NB4 (cell line): ENCODE measurements at regions not wholly inside any gene's neighbourhood (a gene's known extent, or its start where the extent isn't known, plus 50 kb on each side); places are given as distances from the start of the nearest gene placed in this dataset.
A peak's percentile ranks its signal among the peaks of the same experiment; 100 is the strongest.
"Not testable (repeated sequence)": the region's sequence is repeated elsewhere in the genome, so short reads cannot be mapped to it uniquely, and the experiment has no call there.

ENCODE experiments used
- DNase-seq: peaks from one replicate; pipeline ENCODE4 v3.0.0; 2010; ENCODE audit warnings: low read depth
- H3K4me3 ChIP-seq: one replicate; pipeline ENCODE4 v1.5.1; 2011; ENCODE audit warnings: mild to moderate bottlenecking, low read depth, low read length, moderate library complexity
- MYC ChIP-seq: IDR thresholded peaks from 2 replicates; pipeline ENCODE4 v1.6.1; 2011; ENCODE audit warnings: low read depth, low read length
- POLR2A ChIP-seq: IDR thresholded peaks from 2 replicates; pipeline ENCODE4 v1.6.1; 2011; ENCODE audit warnings: mild to moderate bottlenecking; ENCODE audit not compliant: insufficient read length; ENCODE audit errors: extremely low read depth
- TF ChIP-seq, protein P1 (sequence below): IDR thresholded peaks from 2 replicates; pipeline ENCODE4 v1.6.1; 2011; ENCODE audit warnings: low read depth, low read length
- TF ChIP-seq, protein P2 (sequence below): IDR thresholded peaks from one replicate; pipeline ENCODE4 v1.5.1; 2012; ENCODE audit warnings: low read depth, low read length

DNA sequence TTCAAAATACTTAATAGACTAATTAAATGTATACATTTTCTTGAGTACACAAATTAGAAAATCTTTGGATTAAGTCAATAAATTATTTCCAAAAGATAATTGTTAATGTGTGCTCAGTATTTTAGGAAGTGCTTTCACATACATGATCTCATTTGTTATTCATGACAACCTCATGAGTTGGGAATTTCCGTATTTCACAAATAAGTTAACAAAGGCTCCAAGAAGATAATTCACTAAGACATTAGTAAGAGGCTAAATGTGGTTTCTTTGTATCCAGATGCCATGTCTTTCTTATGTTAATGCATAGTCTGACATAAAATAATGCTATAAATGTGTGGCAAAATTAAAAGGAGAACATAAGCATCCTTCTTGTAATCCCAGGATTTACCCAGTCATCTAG is 79.5 kb upstream of the TCF21 start:
- H3K4me3 ChIP-seq, result no peak overlapping the region
- no peak for DNase-seq

DNA sequence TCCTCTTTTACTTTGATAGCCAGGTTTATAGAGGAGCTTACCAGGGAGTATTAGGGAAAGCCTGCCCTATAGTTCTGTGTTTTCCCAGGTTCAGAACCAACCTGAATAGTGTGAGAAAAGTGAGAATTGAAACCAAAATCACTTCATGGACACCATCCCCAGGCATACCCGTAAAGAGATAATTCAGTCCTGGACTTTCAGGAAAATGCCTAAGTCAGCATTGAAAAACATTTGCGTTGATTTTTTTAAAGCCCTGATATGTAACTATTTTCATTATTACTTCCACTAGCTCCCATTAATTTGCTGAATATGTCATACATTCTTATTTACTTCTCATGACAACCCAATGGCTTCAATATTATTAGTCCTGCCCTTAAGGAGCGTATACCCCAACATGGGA is 77.4 kb upstream of the TCF21 start:
- H3K4me3 ChIP-seq, result no peak overlapping the region
- TF ChIP-seq, protein P1, sequence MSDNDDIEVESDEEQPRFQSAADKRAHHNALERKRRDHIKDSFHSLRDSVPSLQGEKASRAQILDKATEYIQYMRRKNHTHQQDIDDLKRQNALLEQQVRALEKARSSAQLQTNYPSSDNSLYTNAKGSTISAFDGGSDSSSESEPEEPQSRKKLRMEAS, result no peak
- TF ChIP-seq MYC, result no peak
- TF ChIP-seq, protein P2, sequence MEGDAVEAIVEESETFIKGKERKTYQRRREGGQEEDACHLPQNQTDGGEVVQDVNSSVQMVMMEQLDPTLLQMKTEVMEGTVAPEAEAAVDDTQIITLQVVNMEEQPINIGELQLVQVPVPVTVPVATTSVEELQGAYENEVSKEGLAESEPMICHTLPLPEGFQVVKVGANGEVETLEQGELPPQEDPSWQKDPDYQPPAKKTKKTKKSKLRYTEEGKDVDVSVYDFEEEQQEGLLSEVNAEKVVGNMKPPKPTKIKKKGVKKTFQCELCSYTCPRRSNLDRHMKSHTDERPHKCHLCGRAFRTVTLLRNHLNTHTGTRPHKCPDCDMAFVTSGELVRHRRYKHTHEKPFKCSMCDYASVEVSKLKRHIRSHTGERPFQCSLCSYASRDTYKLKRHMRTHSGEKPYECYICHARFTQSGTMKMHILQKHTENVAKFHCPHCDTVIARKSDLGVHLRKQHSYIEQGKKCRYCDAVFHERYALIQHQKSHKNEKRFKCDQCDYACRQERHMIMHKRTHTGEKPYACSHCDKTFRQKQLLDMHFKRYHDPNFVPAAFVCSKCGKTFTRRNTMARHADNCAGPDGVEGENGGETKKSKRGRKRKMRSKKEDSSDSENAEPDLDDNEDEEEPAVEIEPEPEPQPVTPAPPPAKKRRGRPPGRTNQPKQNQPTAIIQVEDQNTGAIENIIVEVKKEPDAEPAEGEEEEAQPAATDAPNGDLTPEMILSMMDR, result no peak
- TF ChIP-seq POLR2A, result no peak
- no peak for DNase-seq

More for the DNA sequence above, 79.5 kb upstream of the TCF21 start:
- TF ChIP-seq POLR2A (no peak), MYC (no peak)
- TF ChIP-seq, protein P1, result no peak
- TF ChIP-seq, protein P2, result no peak

DNA sequence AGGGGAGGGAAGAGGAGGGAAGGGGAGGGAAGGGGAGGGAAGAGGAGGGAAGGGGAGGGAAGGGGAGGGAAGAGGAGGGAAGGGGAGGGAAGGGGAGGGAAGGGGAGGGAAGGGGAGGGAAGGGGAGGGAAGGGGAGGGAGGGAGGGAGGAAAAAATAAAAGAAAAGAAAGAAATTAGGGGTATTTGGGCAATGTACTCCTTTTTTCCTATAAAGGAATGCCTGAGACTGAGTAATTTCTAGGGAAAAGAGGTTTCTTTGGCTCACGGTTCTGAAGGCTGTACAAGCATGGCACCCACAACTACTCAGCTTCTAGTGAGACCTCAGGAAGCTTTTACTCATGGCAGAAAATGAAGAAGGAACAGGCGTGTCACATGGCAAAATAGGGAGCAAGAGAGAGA is 76.5 kb upstream of the TCF21 start:
- H3K4me3 ChIP-seq, DNase-seq: not testable (repeated sequence)

DNA sequence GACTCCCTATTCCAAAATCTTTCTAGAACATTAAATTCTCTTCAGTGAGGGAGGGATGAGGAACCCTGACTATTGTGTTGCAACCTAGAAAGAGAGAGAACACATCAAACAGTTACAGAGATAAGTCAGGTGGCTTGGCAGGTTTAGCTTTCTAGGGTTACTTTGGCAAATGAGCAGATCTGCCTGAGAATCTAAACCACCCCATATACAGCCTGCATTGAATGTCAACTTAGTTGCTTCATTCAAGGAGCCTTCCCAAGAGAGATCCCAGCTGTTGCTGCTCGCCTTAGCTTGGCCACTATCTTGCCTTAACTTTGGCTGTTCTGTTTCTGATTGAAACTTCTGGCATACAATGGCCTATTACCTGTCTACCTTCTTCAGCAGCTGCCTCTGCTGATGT is 74.7 kb upstream of the TCF21 start:
- no peak overlapping the region for H3K4me3 ChIP-seq
- no peak for DNase-seq
- no peak for TF ChIP-seq POLR2A
- TF ChIP-seq, protein P2, result no peak
- no peak for TF ChIP-seq MYC
- TF ChIP-seq, protein P1, result no peak

DNA sequence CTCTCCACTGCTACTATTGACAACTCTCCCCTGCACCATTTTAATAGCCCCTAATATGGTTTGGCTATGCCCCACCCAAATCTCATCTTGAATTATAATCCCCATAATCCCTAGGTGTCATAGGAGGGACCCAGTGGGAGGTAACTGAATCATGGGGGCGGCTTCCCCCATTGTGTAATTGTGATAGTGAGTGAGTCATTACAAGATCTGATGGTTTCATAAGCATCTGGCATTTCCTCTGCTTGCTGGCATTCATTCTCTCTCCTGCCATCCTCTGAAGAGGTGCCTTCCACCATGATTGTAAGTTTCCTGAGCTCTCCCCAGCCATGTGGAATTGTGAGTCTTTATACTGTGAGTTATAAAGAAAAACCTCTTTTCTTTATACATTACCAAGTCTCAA is 74.1 kb upstream of the TCF21 start:
- DNase-seq, result peak; percentile 55
- TF ChIP-seq, protein P2, result no peak
- TF ChIP-seq MYC, result no peak
- TF ChIP-seq, protein P1, result no peak
- no peak for TF ChIP-seq POLR2A
- H3K4me3 ChIP-seq, result no peak overlapping the region

DNA sequence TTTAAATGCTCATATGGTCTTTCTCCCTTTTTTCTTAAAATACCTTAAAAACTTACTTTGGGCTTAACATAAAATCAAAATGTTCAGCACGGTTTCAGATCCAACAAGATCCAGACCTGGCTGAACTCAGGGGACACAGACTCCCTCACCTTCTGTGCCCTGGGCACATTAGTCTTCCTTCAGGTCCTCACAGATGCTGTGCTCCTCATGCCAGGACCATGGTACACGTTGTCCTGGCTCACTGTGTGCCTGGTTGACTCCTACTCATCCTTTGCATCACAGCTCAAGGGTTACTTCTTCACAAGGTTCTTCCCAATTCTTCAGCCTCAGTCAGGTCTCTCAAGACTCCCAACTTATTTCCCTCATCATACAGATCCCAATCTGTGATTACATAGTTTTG is 73.6 kb upstream of the TCF21 start:
- TF ChIP-seq POLR2A (no peak), MYC (no peak)
- TF ChIP-seq, protein P1, result no peak
- TF ChIP-seq, protein P2, result no peak
- DNase-seq, result no peak
- no peak overlapping the region for H3K4me3 ChIP-seq
